GM12872 (cell line): ENCODE measurements at regions not wholly inside any gene's neighbourhood (a gene's known extent, or its start where the extent isn't known, plus 50 kb on each side); places are given as distances from the start of the nearest gene placed in this dataset.

Experiments used
- CTCF ChIP-seq: IDR thresholded peaks from 3 replicates; pipeline ENCODE4 v1.5.1; 2011; ENCODE audit warnings: low read depth, mild to moderate bottlenecking, low read length, moderate library complexity; ENCODE audit not compliant: insufficient read depth

GRCh38 chr6:155915651-155916050 is 460.0 kb upstream of the NOX3 start:
- TF ChIP-seq CTCF = no peak

GRCh38 chr6:155913816-155914215 is 458.2 kb upstream of the NOX3 start:
- no peak for TF ChIP-seq CTCF

- TF ChIP-seq CTCF = no peak
Measured at GRCh38 chr6:155909710-155910109, 454.1 kb upstream of the NOX3 start.

- no peak for TF ChIP-seq CTCF
Measured at GRCh38 chr6:155895641-155896040, 440.0 kb upstream of the NOX3 start.

GRCh38 chr6:155894758-155895157 is 439.1 kb upstream of the NOX3 start:
- TF ChIP-seq CTCF = no peak

- TF ChIP-seq CTCF = no peak
Measured at GRCh38 chr6:155894262-155894661, 438.6 kb upstream of the NOX3 start.

GRCh38 chr6:155890409-155890808 is 434.8 kb upstream of the NOX3 start:
- TF ChIP-seq CTCF = no peak

GRCh38 chr6:155889410-155889809 is 433.8 kb upstream of the NOX3 start:
- no peak for TF ChIP-seq CTCF
